ENCODE measurements at regions not wholly inside any gene's neighbourhood (a gene's known extent, or its start where the extent isn't known, plus 50 kb on each side); places are given as distances from the start of the nearest gene placed in this dataset.

- TF ChIP-seq CTCF (IDR thresholded peaks at IDR 0.05) (no peak), ZFX (IDR thresholded peaks at IDR 0.05; ENCODE audit: borderline replicate concordance) (no peak)
Measured at GRCh38 chr12:65663097-65663496, 161.2 kb upstream of the HMGA2 start.

Data from 22Rv1 (cell line).